ENCODE measurements at regions not wholly inside any gene's neighbourhood (a gene's known extent, or its start where the extent isn't known, plus 50 kb on each side); places are given as distances from the start of the nearest gene placed in this dataset.

- H3K27me3 ChIP-seq (ENCODE audit: insufficient read depth, insufficient read length): no peaks in the 10 kb centered on the region
- no peak overlapping the region for H3K9ac ChIP-seq (ENCODE audit: insufficient read length, low read depth)
- no peaks in the 10 kb centered on the region for H3K36me3 ChIP-seq (ENCODE audit: insufficient read depth, insufficient read length, low read length)
- no peak overlapping the region for H3K4me3 ChIP-seq (ENCODE audit: insufficient read length, low read depth)
- no peaks in the 10 kb centered on the region; the same call in 1 of the 2 replicates for H3K9me3 ChIP-seq (ENCODE audit: insufficient read depth, low read length)
- TF ChIP-seq YY1 (IDR thresholded peaks at IDR 0.05; ENCODE audit: insufficient read depth, insufficient read length): no peak
- no peak for TF ChIP-seq ZNF274 (IDR thresholded peaks at IDR 0.05; ENCODE audit: low read depth, low read length)
- TF ChIP-seq SUZ12 (IDR thresholded peaks at IDR 0.05; ENCODE audit: extremely low read depth, insufficient read depth, insufficient read length): no peak
- DNase-seq (ENCODE audit: low read depth, low spot score): no peak
- H3K4me1 ChIP-seq (ENCODE audit: insufficient read depth, insufficient read length): no peaks in the 10 kb centered on the region
These were observed 186.2 kb upstream of the RAI14 start for GRCh38 chr5:34469971-34470370.

DNA sequence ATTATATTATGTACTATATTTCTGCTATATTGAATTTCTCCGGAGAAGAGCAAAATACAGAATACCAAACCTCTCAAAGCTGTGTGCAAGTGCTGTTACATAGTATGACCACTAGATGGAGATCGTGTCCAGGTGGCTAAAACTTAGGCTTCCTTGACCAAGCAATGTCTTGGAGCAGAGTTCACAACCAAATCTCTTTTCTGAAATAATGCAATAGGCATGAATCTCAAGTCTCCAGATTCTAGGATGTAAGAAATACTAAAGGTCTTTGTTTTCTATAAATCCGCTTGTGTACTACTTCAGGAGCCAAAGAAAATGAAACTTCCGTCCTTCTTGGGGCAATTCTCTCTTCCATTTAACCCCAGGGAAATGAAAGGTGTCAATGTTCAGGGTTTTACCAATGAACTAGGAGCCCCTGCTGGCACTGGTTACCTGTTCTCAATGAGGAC, 181.5 kb upstream of the RAI14 start:
- Histone ChIP-seq H3K9ac (ENCODE audit: insufficient read length, low read depth) (no peak overlapping the region), H3K4me3 (ENCODE audit: insufficient read length, low read depth) (no peak overlapping the region), H3K36me3 (ENCODE audit: insufficient read depth, insufficient read length, low read length) (no peaks in the 10 kb centered on the region), H3K4me1 (ENCODE audit: insufficient read depth, insufficient read length) (peaks cover 4% of the 10 kb centered on the region), H3K27me3 (ENCODE audit: insufficient read depth, insufficient read length) (no peaks in the 10 kb centered on the region), H3K9me3 (ENCODE audit: insufficient read depth, low read length) (no peaks in the 10 kb centered on the region)
- DNase-seq (ENCODE audit: low read depth, low spot score): peak; percentile 38
- TF ChIP-seq ZNF274 (IDR thresholded peaks at IDR 0.05; ENCODE audit: low read depth, low read length) (no peak), SUZ12 (IDR thresholded peaks at IDR 0.05; ENCODE audit: extremely low read depth, insufficient read depth, insufficient read length) (no peak), YY1 (IDR thresholded peaks at IDR 0.05; ENCODE audit: insufficient read depth, insufficient read length) (no peak)

DNA sequence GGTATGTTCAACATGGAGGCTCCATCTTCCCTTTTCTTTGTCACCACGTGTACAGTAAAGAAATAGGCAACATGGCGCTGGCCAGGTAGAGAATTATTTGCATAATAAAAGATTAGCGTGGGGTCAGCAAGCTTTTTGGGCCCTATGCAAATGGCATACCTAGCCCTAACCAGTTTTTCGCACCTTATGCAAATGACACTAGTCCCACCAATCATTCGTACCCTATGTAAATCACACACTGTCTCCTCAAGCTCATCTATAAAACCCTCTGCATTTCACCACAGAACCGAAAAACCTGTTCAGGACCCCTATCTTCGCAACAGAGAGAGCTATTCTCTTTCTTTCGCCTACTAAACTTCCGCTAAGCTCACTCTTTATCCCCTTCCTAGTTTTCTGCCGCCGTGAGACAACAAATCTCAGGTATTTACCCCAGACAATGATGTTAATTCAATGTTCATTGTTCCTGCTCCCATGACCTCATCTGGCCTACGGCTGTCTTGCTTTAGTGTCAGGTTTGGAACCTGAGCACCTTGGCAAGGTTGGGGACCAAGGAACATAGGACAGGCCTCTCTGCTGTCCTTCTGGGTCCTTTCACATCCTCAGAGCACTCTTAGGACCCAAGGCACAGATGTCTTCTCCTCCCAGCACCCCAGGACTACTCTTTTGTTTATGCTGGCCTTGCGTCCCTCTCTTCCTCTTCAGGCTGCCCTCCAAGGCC, 180.7 kb upstream of the RAI14 start:
- no peak for TF ChIP-seq YY1 (IDR thresholded peaks at IDR 0.05; ENCODE audit: insufficient read depth, insufficient read length)
- TF ChIP-seq SUZ12 (IDR thresholded peaks at IDR 0.05; ENCODE audit: extremely low read depth, insufficient read depth, insufficient read length): no peak
- TF ChIP-seq ZNF274 (IDR thresholded peaks at IDR 0.05; ENCODE audit: low read depth, low read length): no peak
- H3K27me3 ChIP-seq (ENCODE audit: insufficient read depth, insufficient read length): no peaks in the 10 kb centered on the region
- no peaks in the 10 kb centered on the region for H3K36me3 ChIP-seq (ENCODE audit: insufficient read depth, insufficient read length, low read length)
- no peak for DNase-seq (ENCODE audit: low read depth, low spot score)
- H3K4me1 ChIP-seq (ENCODE audit: insufficient read depth, insufficient read length): peaks cover 4% of the 10 kb centered on the region
- no peak overlapping the region for H3K4me3 ChIP-seq (ENCODE audit: insufficient read length, low read depth)
- H3K9me3 ChIP-seq (ENCODE audit: insufficient read depth, low read length): no peaks in the 10 kb centered on the region
- H3K9ac ChIP-seq (ENCODE audit: insufficient read length, low read depth): no peak overlapping the region

GRCh38 chr5:34476941-34477565, 179.1 kb upstream of the RAI14 start:
- no peaks in the 10 kb centered on the region for H3K36me3 ChIP-seq (ENCODE audit: insufficient read depth, insufficient read length, low read length)
- TF ChIP-seq ZNF274 (IDR thresholded peaks at IDR 0.05; ENCODE audit: low read depth, low read length) (no peak), YY1 (IDR thresholded peaks at IDR 0.05; ENCODE audit: insufficient read depth, insufficient read length) (no peak), SUZ12 (IDR thresholded peaks at IDR 0.05; ENCODE audit: extremely low read depth, insufficient read depth, insufficient read length) (no peak)
- DNase-seq (ENCODE audit: low read depth, low spot score): no peak
- no peaks in the 10 kb centered on the region for H3K27me3 ChIP-seq (ENCODE audit: insufficient read depth, insufficient read length)
- H3K4me1 ChIP-seq (ENCODE audit: insufficient read depth, insufficient read length): peaks cover 4% of the 10 kb centered on the region
- H3K9ac ChIP-seq (ENCODE audit: insufficient read length, low read depth): no peak overlapping the region
- H3K4me3 ChIP-seq (ENCODE audit: insufficient read length, low read depth): no peak overlapping the region
- 0 out of 2 replicates have a peak, but pooled peaks cover 6% of the 10 kb centered on the region for H3K9me3 ChIP-seq (ENCODE audit: insufficient read depth, low read length)

- Histone ChIP-seq H3K9me3 (ENCODE audit: insufficient read depth, low read length) (peaks cover 12% of the 10 kb centered on the region; the same call in 1 of the 2 replicates), H3K4me1 (ENCODE audit: insufficient read depth, insufficient read length) (no peaks in the 10 kb centered on the region), H3K9ac (ENCODE audit: insufficient read length, low read depth) (no peak overlapping the region), H3K36me3 (ENCODE audit: insufficient read depth, insufficient read length, low read length) (no peaks in the 10 kb centered on the region), H3K4me3 (ENCODE audit: insufficient read length, low read depth) (no peak overlapping the region), H3K27me3 (ENCODE audit: insufficient read depth, insufficient read length) (no peaks in the 10 kb centered on the region)
- DNase-seq (ENCODE audit: low read depth, low spot score): no peak
- TF ChIP-seq YY1 (IDR thresholded peaks at IDR 0.05; ENCODE audit: insufficient read depth, insufficient read length) (no peak), SUZ12 (IDR thresholded peaks at IDR 0.05; ENCODE audit: extremely low read depth, insufficient read depth, insufficient read length) (no peak), ZNF274 (IDR thresholded peaks at IDR 0.05; ENCODE audit: low read depth, low read length) (no peak)
These were observed 175.2 kb upstream of the RAI14 start for GRCh38 chr5:34480810-34481528.

- TF ChIP-seq ZNF274 (IDR thresholded peaks at IDR 0.05; ENCODE audit: low read depth, low read length): no peak
- no peak for TF ChIP-seq SUZ12 (IDR thresholded peaks at IDR 0.05; ENCODE audit: extremely low read depth, insufficient read depth, insufficient read length)
- TF ChIP-seq YY1 (IDR thresholded peaks at IDR 0.05; ENCODE audit: insufficient read depth, insufficient read length): no peak
- no peaks in the 10 kb centered on the region for H3K27me3 ChIP-seq (ENCODE audit: insufficient read depth, insufficient read length)
- H3K9me3 ChIP-seq (ENCODE audit: insufficient read depth, low read length): peaks cover 12% of the 10 kb centered on the region; the same call in 1 of the 2 replicates
- H3K4me3 ChIP-seq (ENCODE audit: insufficient read length, low read depth): no peak overlapping the region
- no peaks in the 10 kb centered on the region for H3K36me3 ChIP-seq (ENCODE audit: insufficient read depth, insufficient read length, low read length)
- DNase-seq (ENCODE audit: low read depth, low spot score): no peak
- H3K9ac ChIP-seq (ENCODE audit: insufficient read length, low read depth): no peak overlapping the region
- no peaks in the 10 kb centered on the region for H3K4me1 ChIP-seq (ENCODE audit: insufficient read depth, insufficient read length)
These were observed 172.6 kb upstream of the RAI14 start for GRCh38 chr5:34483442-34484033.

Data from NT2/D1 (cell line).